C4-2B (cell line): ENCODE measurements at regions not wholly inside any gene's neighbourhood (a gene's known extent, or its start where the extent isn't known, plus 50 kb on each side); places are given as distances from the start of the nearest gene placed in this dataset.

Experiments used
- CTCF ChIP-seq: fragments of 450-650 bp; conservative IDR thresholded peaks from 2 replicates; pipeline ENCODE4 v1.5.1; 2017; ENCODE audit warnings: mild to moderate bottlenecking
- ZFX ChIP-seq: fragments of 450-650 bp; IDR thresholded peaks from 2 replicates; pipeline ENCODE4 v1.6.1; 2017

- TF ChIP-seq CTCF (no peak), ZFX (no peak)
Measured at GRCh38 chr1:72366466-72366865, 84.1 kb upstream of the NEGR1 start.
